Adrenal gland (tissue), 9 donors: ENCODE measurements at regions not wholly inside any gene's neighbourhood (a gene's known extent, or its start where the extent isn't known, plus 50 kb on each side); places are given as distances from the start of the nearest gene placed in this dataset.

Experiments used
- DNase-seq, 7 donors: peaks; one replicate each; pipeline ENCODE4 v3.0.0-alpha.2; 2019 to 2020
- H3K27ac ChIP-seq, 5 donors: fragments of 200-600 bp; sonication (generic) in 4 of 5; 1 replicate in 3 of 5; 2 replicates in 2 of 5; pipeline versions ENCODE4 v1.5.1 to v1.8.0; 2016 to 2020; ENCODE audit warnings: mild to moderate bottlenecking in 1 of 5
- H3K27me3 ChIP-seq: fragments of 200-600 bp; 2 replicates; pipeline ENCODE4 v1.8.0; 2021
- H3K36me3 ChIP-seq, 2 donors: fragments of 200-600 bp; replicated peaks in 1 of 2; 1 replicate in 1 of 2; 2 replicates in 1 of 2; pipeline versions ENCODE4 v1.5.1 to v1.8.0; 2018 to 2022
- H3K4me1 ChIP-seq, 2 donors: fragments of 200-600 bp; replicated peaks in 1 of 2; 1 replicate in 1 of 2; 2 replicates in 1 of 2; pipeline versions ENCODE4 v1.5.1 to v1.8.0; 2018 to 2021
- H3K4me3 ChIP-seq, 4 donors: fragments of 200-600 bp; sonication (generic) in 3 of 4; one replicate each; pipeline ENCODE4 v1.5.1; 2016 to 2018
- H3K9me3 ChIP-seq, 3 donors: fragments of 200-600 bp; sonication (generic) in 1 of 3; replicated peaks in 1 of 3; 1 replicate in 2 of 3; 2 replicates in 1 of 3; pipeline versions ENCODE4 v1.5.1 to v1.8.0; 2016 to 2021
- CTCF ChIP-seq, 6 experiments: fragments of 450-650 bp in 4 of 6; fragments of 200-600 bp in 2 of 6; sonication (generic) in 1 of 6; IDR thresholded peaks; 1 replicate in 5 of 6; 2 replicates in 1 of 6; pipeline versions ENCODE4 v1.5.1 to v1.8.0; 2016 to 2021; ENCODE audit warnings: antibody characterized with exemption in 6 of 6, mild to moderate bottlenecking in 2 of 6, moderate library complexity in 1 of 6
- POLR2A ChIP-seq, 2 donors: fragments of 450-650 bp; IDR thresholded peaks; one replicate each; pipeline ENCODE4 v1.6.1; 2017; ENCODE audit warnings: antibody characterized with exemption in 2 of 2, mild to moderate bottlenecking in 2 of 2, moderate library complexity in 1 of 2
- WGBS, 4 donors: extraction: QIAGEN DNeasy Blood & Tissue Kit in 2 of 4; methylation state at CpG; one replicate each; pipeline versions ENCODE4 v1.1.5 to v1.1.7; 2013 to 2017; 5-methylcytosine and 5-hydroxymethylcytosine counted together
- intact Hi-C, 2 donors: fragments of 100-400 bp; cut with DNase I; formaldehyde crosslinking; loops; one replicate each; pipeline versions ENCODE4 v1.14.1 to v1.15.0; 2022 to 2023
- donor health status: healthy with polysubstance abuse.
- donor health status: Bipolar disorder and iron deficiency.
- donor health status: DM: yes; HTN: yes; CAD: no.
- donor health status: DM: no; HTN: no; CAD: no.
- donor health status: DM: no; HTN: no; CAD: no.

- Histone ChIP-seq H3K27me3 (peaks cover 12% of the 10 kb centered on the region), H3K9me3 (no peaks in the 10 kb centered on the region), H3K4me1 (no peaks in the 10 kb centered on the region), H3K4me3 (no peak overlapping the region), H3K27ac (no peak overlapping the region), H3K36me3 (no peaks in the 10 kb centered on the region)
- TF ChIP-seq CTCF (IDR thresholded peaks at IDR 0.05), result no peak
- no peak for TF ChIP-seq POLR2A (IDR thresholded peaks at IDR 0.05)
- DNase-seq, result no peak
- WGBS, 4 donors, result 80 to 91% (median 88%) methylated on average over 4 of the region's 4 CpGs
- intact Hi-C loops, result no loop called here
These were observed 75.1 kb upstream of the TMEM164 start for GRCh38 chrX:109927663-109928273.

GRCh38 chrX:109928596-109929335, 74.1 kb upstream of the TMEM164 start:
- 69 to 91% (median 83%) methylated on average over 6 of the region's 6 CpGs for WGBS, 4 donors
- Histone ChIP-seq H3K27me3 (peaks cover 12% of the 10 kb centered on the region), H3K36me3 (no peaks in the 10 kb centered on the region), H3K27ac (no peak overlapping the region), H3K4me3 (no peak overlapping the region), H3K4me1 (no peaks in the 10 kb centered on the region), H3K9me3 (no peaks in the 10 kb centered on the region)
- DNase-seq, result no peak
- TF ChIP-seq CTCF (IDR thresholded peaks at IDR 0.05), result no peak
- no peak for TF ChIP-seq POLR2A (IDR thresholded peaks at IDR 0.05)
- intact Hi-C loops, result no loop called here

- Histone ChIP-seq H3K27me3 (peaks cover 7% of the 10 kb centered on the region), H3K4me1 (no peaks in the 10 kb centered on the region), H3K27ac (no peak overlapping the region), H3K36me3 (no peaks in the 10 kb centered on the region), H3K4me3 (no peak overlapping the region), H3K9me3 (no peaks in the 10 kb centered on the region)
- intact Hi-C loops, result no loop called here
- TF ChIP-seq CTCF (IDR thresholded peaks at IDR 0.05) (no peak), POLR2A (IDR thresholded peaks at IDR 0.05) (no peak)
- no peak for DNase-seq
These were observed 71.2 kb upstream of the TMEM164 start for GRCh38 chrX:109931677-109932076.

GRCh38 chrX:109934434-109934833, 68.5 kb upstream of the TMEM164 start:
- H3K36me3 ChIP-seq, result no peaks in the 10 kb centered on the region
- intact Hi-C loops, result no loop called here
- 52 to 82% (median 69%) methylated on average over 1 of the region's 1 CpG for WGBS, 4 donors
- TF ChIP-seq CTCF (IDR thresholded peaks at IDR 0.05), result no peak
- TF ChIP-seq POLR2A (IDR thresholded peaks at IDR 0.05), result no peak
- H3K4me3 ChIP-seq, result no peak overlapping the region
- H3K9me3 ChIP-seq, result no peaks in the 10 kb centered on the region
- no peak overlapping the region for H3K27ac ChIP-seq
- H3K4me1 ChIP-seq, result no peaks in the 10 kb centered on the region
- peaks cover 16% of the 10 kb centered on the region for H3K27me3 ChIP-seq
- no peak for DNase-seq
